ENCODE measurements at regions not wholly inside any gene's neighbourhood (a gene's known extent, or its start where the extent isn't known, plus 50 kb on each side); places are given as distances from the start of the nearest gene placed in this dataset.

DNA sequence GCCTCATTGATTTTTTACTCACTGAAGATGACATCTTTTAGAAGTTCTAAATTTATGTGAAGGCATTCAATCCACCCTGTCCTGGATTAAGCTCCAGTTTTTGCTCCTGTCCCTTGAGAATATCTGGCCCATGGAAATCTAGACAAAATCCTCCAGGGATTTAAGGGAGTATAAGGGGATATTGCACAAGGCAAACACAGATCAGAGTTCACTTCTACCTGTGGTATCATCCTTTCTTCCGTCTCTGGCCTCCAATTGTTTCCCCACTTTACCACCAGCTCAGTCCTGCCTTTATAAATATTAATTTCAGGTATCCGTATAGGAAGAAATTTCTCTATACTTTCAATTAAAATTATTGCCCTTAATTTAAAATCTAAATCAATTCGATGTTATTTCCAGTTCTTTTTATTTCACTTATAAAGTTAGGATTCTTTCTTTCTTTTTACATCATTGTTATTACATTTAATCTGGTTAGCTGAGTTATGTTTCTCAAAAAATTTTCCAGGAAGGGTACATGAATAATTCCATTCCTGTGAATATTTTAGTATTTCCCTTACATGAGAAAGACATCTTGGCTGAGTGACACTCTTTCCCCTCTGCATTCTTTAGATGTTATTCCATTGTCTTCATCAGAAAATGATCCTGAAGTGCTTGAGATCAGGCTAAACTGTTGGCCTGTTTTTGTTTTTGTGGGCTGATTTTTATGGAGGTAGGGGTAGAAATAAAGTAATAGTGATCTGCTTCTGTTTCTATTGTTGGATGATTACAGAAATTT lies 194.3 kb upstream of the MAP3K1 start:
- ChIA-PET CTCF (no interaction called here), POLR2A (no interaction called here)
- intact Hi-C loops (cut with micrococcal nuclease), result no loop called here
- Mint-ChIP-seq H3K27ac (no peak overlapping the region), H3K9me3 (peaks cover 23% of the 10 kb centered on the region), H3K27me3 (no peaks in the 10 kb centered on the region), H3K4me1 (peaks cover 6% of the 10 kb centered on the region), H3K36me3 (ENCODE audit: low read depth) (peaks cover 5% of the 10 kb centered on the region), H3K4me3 (no peak overlapping the region)
- TF ChIP-seq, protein P1, sequence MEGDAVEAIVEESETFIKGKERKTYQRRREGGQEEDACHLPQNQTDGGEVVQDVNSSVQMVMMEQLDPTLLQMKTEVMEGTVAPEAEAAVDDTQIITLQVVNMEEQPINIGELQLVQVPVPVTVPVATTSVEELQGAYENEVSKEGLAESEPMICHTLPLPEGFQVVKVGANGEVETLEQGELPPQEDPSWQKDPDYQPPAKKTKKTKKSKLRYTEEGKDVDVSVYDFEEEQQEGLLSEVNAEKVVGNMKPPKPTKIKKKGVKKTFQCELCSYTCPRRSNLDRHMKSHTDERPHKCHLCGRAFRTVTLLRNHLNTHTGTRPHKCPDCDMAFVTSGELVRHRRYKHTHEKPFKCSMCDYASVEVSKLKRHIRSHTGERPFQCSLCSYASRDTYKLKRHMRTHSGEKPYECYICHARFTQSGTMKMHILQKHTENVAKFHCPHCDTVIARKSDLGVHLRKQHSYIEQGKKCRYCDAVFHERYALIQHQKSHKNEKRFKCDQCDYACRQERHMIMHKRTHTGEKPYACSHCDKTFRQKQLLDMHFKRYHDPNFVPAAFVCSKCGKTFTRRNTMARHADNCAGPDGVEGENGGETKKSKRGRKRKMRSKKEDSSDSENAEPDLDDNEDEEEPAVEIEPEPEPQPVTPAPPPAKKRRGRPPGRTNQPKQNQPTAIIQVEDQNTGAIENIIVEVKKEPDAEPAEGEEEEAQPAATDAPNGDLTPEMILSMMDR (IDR thresholded peaks at IDR 0.05), result no peak
- ATAC-seq (ENCODE audit: low read depth) (no peak), DNase-seq (no peak)

- TF ChIP-seq, protein P1 (IDR thresholded peaks at IDR 0.05), result no peak
- no peak for ATAC-seq (ENCODE audit: low read depth)
- Mint-ChIP-seq H3K36me3 (ENCODE audit: low read depth) (peaks cover 5% of the 10 kb centered on the region), H3K4me1 (peaks cover 36% of the 10 kb centered on the region), H3K27ac (no peak overlapping the region), H3K4me3 (no peak overlapping the region), H3K9me3 (peaks cover 23% of the 10 kb centered on the region), H3K27me3 (no peaks in the 10 kb centered on the region)
- ChIA-PET POLR2A (no interaction called here), CTCF (interaction anchor here (0.6 kb wide), 1 partner anchor 227 kb away, joined by 3 read pairs; no protein-coding TSS in a partner anchor)
- intact Hi-C loops (cut with micrococcal nuclease), result no loop called here
- no peak for DNase-seq
Measured at GRCh38 chr5:56617998-56618397, 197.4 kb upstream of the MAP3K1 start.

DNA sequence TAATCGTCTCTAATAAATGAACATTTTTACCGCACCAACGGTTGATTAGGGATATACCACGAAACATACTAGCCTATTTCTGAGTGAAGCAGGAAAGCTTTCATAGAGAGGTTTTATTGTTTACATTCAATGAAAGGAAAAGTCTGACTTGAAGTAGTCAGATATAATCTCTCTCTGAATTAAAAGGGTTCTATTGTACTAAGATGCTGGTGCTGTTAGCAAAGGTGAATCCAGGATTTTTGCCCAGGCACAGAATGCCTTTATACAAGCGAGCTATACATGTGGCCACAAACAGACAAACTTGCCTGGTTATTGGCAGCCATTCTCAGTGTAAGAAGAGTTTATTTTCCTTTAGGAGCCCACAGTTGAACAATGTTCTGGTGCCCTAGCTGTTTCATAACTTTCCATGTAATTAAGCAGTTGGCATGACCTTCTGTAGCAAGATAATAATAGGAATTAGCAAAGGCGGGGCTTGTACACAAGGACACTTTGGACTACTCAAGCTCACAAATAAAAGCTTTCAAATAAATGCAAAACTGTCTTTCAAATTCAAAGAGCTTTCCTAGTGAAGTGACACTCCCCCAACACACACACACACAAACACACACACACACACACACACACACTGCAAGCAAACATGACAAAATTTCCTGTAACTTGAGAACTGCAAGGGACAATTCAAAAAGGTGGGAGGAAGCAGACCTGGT lies 198.7 kb upstream of the MAP3K1 start:
- DNase-seq, result no peak
- no peak for ATAC-seq (ENCODE audit: low read depth)
- H3K4me3 Mint-ChIP-seq, result no peak overlapping the region
- H3K4me1 Mint-ChIP-seq, result peaks cover 49% of the 10 kb centered on the region
- intact Hi-C loops (cut with micrococcal nuclease), result no loop called here
- TF ChIP-seq, protein P1 (IDR thresholded peaks at IDR 0.05), result no peak
- ChIA-PET CTCF (no interaction called here), POLR2A (interaction anchor here (1.0 kb wide), 1 partner anchor 198 kb away, joined by 3 read pairs; no protein-coding TSS in a partner anchor)
- no peaks in the 10 kb centered on the region for H3K27me3 Mint-ChIP-seq
- peaks cover 7% of the 10 kb centered on the region for H3K36me3 Mint-ChIP-seq (ENCODE audit: low read depth)
- H3K9me3 Mint-ChIP-seq, result peaks cover 22% of the 10 kb centered on the region
- H3K27ac Mint-ChIP-seq, result no peak overlapping the region

- peaks cover 60% of the 10 kb centered on the region for H3K4me1 Mint-ChIP-seq
Measured at GRCh38 chr5:56615361-56616153, 199.8 kb upstream of the MAP3K1 start.

More at GRCh38 chr5:56615361-56616153, 199.8 kb upstream of the MAP3K1 start:
- ChIA-PET CTCF (no interaction called here), POLR2A (no interaction called here)
- intact Hi-C loops (cut with micrococcal nuclease), result no loop called here
- peaks cover 10% of the 10 kb centered on the region for H3K36me3 Mint-ChIP-seq (ENCODE audit: low read depth)
- H3K27ac Mint-ChIP-seq, result no peak overlapping the region
- DNase-seq, result no peak
- no peak overlapping the region for H3K4me3 Mint-ChIP-seq
- ATAC-seq (ENCODE audit: low read depth), result no peak
- TF ChIP-seq, protein P1 (IDR thresholded peaks at IDR 0.05), result no peak
- H3K9me3 Mint-ChIP-seq, result peaks cover 20% of the 10 kb centered on the region
- no peaks in the 10 kb centered on the region for H3K27me3 Mint-ChIP-seq

Data from activated B cell treated with CpG ODN at 0.5 μM for 24 hours (primary cell).